DND-41 (cell line): ENCODE measurements at regions not wholly inside any gene's neighbourhood (a gene's known extent, or its start where the extent isn't known, plus 50 kb on each side); places are given as distances from the start of the nearest gene placed in this dataset.

Experiments
- CTCF ChIP-seq: IDR thresholded peaks from 2 replicates; pipeline ENCODE4 v1.5.1; 2012; ENCODE audit warnings: borderline replicate concordance, low read length, moderate library complexity, mild to moderate bottlenecking; ENCODE audit not compliant: poor library complexity, severe bottlenecking; ENCODE audit errors: extremely low read depth
- EZH2 ChIP-seq: IDR thresholded peaks from 3 replicates; pipeline ENCODE4 v1.6.1; 2012; ENCODE audit warnings: borderline replicate concordance, low read depth, mild to moderate bottlenecking, moderate library complexity, low read length, inconsistent platforms; ENCODE audit not compliant: severe bottlenecking

- TF ChIP-seq CTCF (no peak), EZH2 (no peak)
Observed at GRCh38 chr11:98630736-98631135, 390.0 kb upstream of the CNTN5 start.
